ENCODE measurements at regions not wholly inside any gene's neighbourhood (a gene's known extent, or its start where the extent isn't known, plus 50 kb on each side); places are given as distances from the start of the nearest gene placed in this dataset.

- Histone ChIP-seq H3K4me3 (ENCODE audit: extremely low read depth in 1 of 4, insufficient read depth in 2 of 4, low read depth in 3 of 4, low read length in 4 of 4) (no peak overlapping the region), H3K9ac (replicated peaks in 1 of 4; ENCODE audit: extremely low read depth in 1 of 4, low read depth in 3 of 4, low read length in 3 of 4) (no peak overlapping the region), H3K4me1 (replicated peaks in 1 of 4; ENCODE audit: control insufficient read depth in 3 of 4, insufficient read depth in 4 of 4, low read length in 3 of 4) (peaks cover 0 to 10% (median 9%) of the 10 kb centered on the region in 4 experiments; a peak in 4 of 7 replicates), H2BK120ac (replicated peaks; ENCODE audit: low read depth, low read length) (no peak overlapping the region), H3K36me3 (ENCODE audit: control insufficient read depth in 2 of 4, insufficient read depth in 4 of 4, low read length in 3 of 4) (no peaks in the 10 kb centered on the region), H3K9me3 (ENCODE audit: insufficient read depth in 2 of 2, low read depth in 1 of 2, low read length in 1 of 2) (no peaks in the 10 kb centered on the region), H3K79me1 (ENCODE audit: low read depth, low read length) (no peaks in the 10 kb centered on the region), H2AK5ac (ENCODE audit: low read depth, low read length) (no peak overlapping the region), H3K4me2 (ENCODE audit: insufficient read depth in 1 of 2, low read depth in 2 of 2, low read length in 2 of 2) (no peak overlapping the region), H3K79me2 (ENCODE audit: control insufficient read depth in 1 of 2, insufficient read depth in 2 of 2, low read length in 2 of 2) (no peaks in the 10 kb centered on the region), H2BK15ac (ENCODE audit: low read length) (no peak overlapping the region), H2BK12ac (ENCODE audit: low read depth, low read length) (no peak overlapping the region), H3K4ac (replicated peaks; ENCODE audit: insufficient read length, low read depth, low read length) (no peak overlapping the region), H3K27me3 (replicated peaks in 1 of 4; ENCODE audit: control insufficient read depth in 3 of 4, extremely low read depth in 1 of 4, insufficient read depth in 3 of 4, low read length in 3 of 4) (no peaks in the 10 kb centered on the region; a peak in 1 of 7 replicates), H3K14ac (ENCODE audit: insufficient read length) (no peak overlapping the region), H3K27ac (ENCODE audit: low read depth, low read length) (no peak overlapping the region), H4K91ac (replicated peaks; ENCODE audit: insufficient read length, low read length) (no peak overlapping the region), H2AFZ (ENCODE audit: low read length) (no peak overlapping the region), H3K18ac (ENCODE audit: extremely low read depth, low read length) (no peak overlapping the region), H4K8ac (ENCODE audit: extremely low read depth, insufficient read depth, low read length) (no peak overlapping the region), H3K56ac (replicated peaks; ENCODE audit: insufficient read length, low read depth, low read length) (no peak overlapping the region), H3K23ac (ENCODE audit: insufficient read length) (no peak overlapping the region), H2BK20ac (ENCODE audit: low read length) (no peak overlapping the region), H4K20me1 (replicated peaks in 1 of 2; ENCODE audit: control insufficient read depth in 1 of 2, insufficient read depth in 2 of 2, low read length in 2 of 2) (no peaks in the 10 kb centered on the region), H2BK5ac (ENCODE audit: low read depth, low read length) (no peak overlapping the region), H3K23me2 (ENCODE audit: low read depth, low read length) (no peaks in the 10 kb centered on the region), H4K5ac (ENCODE audit: insufficient read length, low read depth, low read length) (no peak overlapping the region)
- FAIRE-seq (no peak), DNase-seq (ENCODE audit: low read depth in 1 of 2, low spot score in 2 of 2) (no peak)
- ChIA-PET CTCF (ENCODE audit: partially characterized antibody) (interaction anchor here (1.3 to 5.2 kb wide), 4 partner anchors 8 to 351 kb away, joined by 3 to 48 read pairs (median 6); no protein-coding TSS in a partner anchor), POLR2A (ENCODE audit: partially characterized antibody) (no interaction called here)
- WGBS, 2 experiments (ENCODE audit: extremely low coverage in 1 of 2, insufficient coverage in 1 of 2, insufficient read length in 1 of 2, insufficient replicate concordance in 2 of 2, low coverage in 1 of 2, low lambda C conversion rate in 2 of 2, missing lambda C conversion rate in 1 of 2) = 90% methylated on average over 4 of the region's 4 CpGs; no CpG with 5 or more reads in 1 of the 2 experiments
- TF ChIP-seq CTCF (IDR thresholded peaks at IDR 0.05; ENCODE audit: control extremely low read depth in 1 of 3, insufficient read depth in 1 of 3, low read depth in 1 of 3, low read length in 3 of 3) = no peak
- no peak for TF ChIP-seq YY1 (IDR thresholded peaks at IDR 0.05; ENCODE audit: low read depth, low read length)
- TF ChIP-seq ATF3 (IDR thresholded peaks at IDR 0.05; ENCODE audit: insufficient read depth, low read depth, low read length) = no peak
- TF ChIP-seq RNF2 (IDR thresholded peaks at IDR 0.05; ENCODE audit: borderline replicate concordance, low read depth, low read length, missing control alignments, poor library complexity, severe bottlenecking) = no peak
- no peak for TF ChIP-seq TCF12 (IDR thresholded peaks at IDR 0.05; ENCODE audit: low read depth, low read length)
- TF ChIP-seq RBBP5 (IDR thresholded peaks at IDR 0.05; ENCODE audit: borderline replicate concordance, low read depth, low read length) = no peak
- TF ChIP-seq CREB1 (IDR thresholded peaks at IDR 0.05) = no peak
- TF ChIP-seq NANOG (IDR thresholded peaks at IDR 0.05; ENCODE audit: insufficient read depth, low read depth, low read length, poor library complexity, severe bottlenecking) = no peak
- TF ChIP-seq CBX5 (IDR thresholded peaks at IDR 0.05; ENCODE audit: low read depth, low read length) = no peak
- no peak for TF ChIP-seq SP1 (IDR thresholded peaks at IDR 0.05; ENCODE audit: low read depth, low read length)
- no peak for TF ChIP-seq POLR2AphosphoS5 (IDR thresholded peaks at IDR 0.05; ENCODE audit: low read depth, low read length)
Measured at GRCh38 chr1:222104097-222104496, 362.2 kb upstream of the DUSP10 start.

Data from H1 (cell line).